Activated T-helper 17 cell treated with anti-CD3 and anti-CD28 coated beads, Interleukin-2, amount 50 U/mL, for 72 hours (primary cell): ENCODE measurements at regions not wholly inside any gene's neighbourhood (a gene's known extent, or its start where the extent isn't known, plus 50 kb on each side); places are given as distances from the start of the nearest gene placed in this dataset.

Experiments used
- ATAC-seq: fragments of 150-1000 bp; cut with Tn5 transposase; replicated peaks from 2 replicates; pipeline ENCODE4 v1.10.0; 2021; ENCODE audit warnings: mild to moderate bottlenecking, moderate library complexity
- H3K27ac Mint-ChIP-seq: one replicate; pipeline ENCODE4 v1.8.0; 2022; ENCODE audit warnings: mixed read lengths
- H3K27me3 Mint-ChIP-seq: one replicate; pipeline ENCODE4 v1.8.0; 2022; ENCODE audit warnings: mixed read lengths
- H3K36me3 Mint-ChIP-seq: one replicate; pipeline ENCODE4 v1.8.0; 2022; ENCODE audit warnings: low read depth, mild to moderate bottlenecking, mixed read lengths
- H3K4me1 Mint-ChIP-seq: one replicate; pipeline ENCODE4 v1.8.0; 2022; ENCODE audit warnings: mixed read lengths
- H3K4me3 Mint-ChIP-seq: one replicate; pipeline ENCODE4 v1.8.0; 2022; ENCODE audit warnings: mild to moderate bottlenecking, mixed read lengths
- H3K9me3 Mint-ChIP-seq: one replicate; pipeline ENCODE4 v1.8.0; 2022; ENCODE audit warnings: mixed read lengths

- H3K4me3 Mint-ChIP-seq: no peak overlapping the region
- H3K9me3 Mint-ChIP-seq: peaks cover 12% of the 10 kb centered on the region
- H3K27me3 Mint-ChIP-seq: no peaks in the 10 kb centered on the region
- no peak for ATAC-seq
- no peak overlapping the region for H3K27ac Mint-ChIP-seq
- no peaks in the 10 kb centered on the region for H3K36me3 Mint-ChIP-seq
- H3K4me1 Mint-ChIP-seq: no peaks in the 10 kb centered on the region
Observed at GRCh38 chr4:12231098-12231497, 802.4 kb upstream of the HS3ST1 start.

GRCh38 chr4:12221031-12221430 is 792.3 kb upstream of the HS3ST1 start:
- Mint-ChIP-seq H3K4me1 (no peaks in the 10 kb centered on the region), H3K27ac (no peak overlapping the region), H3K27me3 (no peaks in the 10 kb centered on the region), H3K9me3 (peaks cover 4% of the 10 kb centered on the region), H3K4me3 (no peak overlapping the region), H3K36me3 (no peaks in the 10 kb centered on the region)
- no peak for ATAC-seq

GRCh38 chr4:12211636-12212035 is 782.9 kb upstream of the HS3ST1 start:
- Mint-ChIP-seq H3K27ac (no peak overlapping the region), H3K4me3 (no peak overlapping the region), H3K4me1 (no peaks in the 10 kb centered on the region), H3K9me3 (peaks cover 13% of the 10 kb centered on the region), H3K36me3 (no peaks in the 10 kb centered on the region), H3K27me3 (no peaks in the 10 kb centered on the region)
- ATAC-seq: no peak

DNA sequence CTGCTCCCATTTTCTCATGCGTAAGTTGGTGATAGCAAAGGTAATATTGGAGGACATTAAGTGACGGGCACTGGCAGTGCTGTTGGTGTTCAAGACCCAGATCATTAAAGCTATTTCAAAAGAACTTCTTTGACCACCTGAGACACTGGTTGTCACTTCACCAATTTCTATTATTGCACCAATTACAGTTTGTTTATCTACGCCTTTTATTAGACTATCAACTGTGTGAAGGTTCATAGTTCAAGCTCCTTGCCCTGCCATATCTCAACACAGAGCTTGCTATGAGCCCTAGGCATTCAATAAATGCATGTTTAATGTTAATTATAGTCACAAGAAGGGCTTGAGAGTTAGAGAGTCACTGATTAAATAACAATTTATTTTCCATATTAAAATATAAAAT is 778.7 kb upstream of the HS3ST1 start:
- Mint-ChIP-seq H3K27ac (no peak overlapping the region), H3K36me3 (no peaks in the 10 kb centered on the region)
- ATAC-seq: no peak

DNA sequence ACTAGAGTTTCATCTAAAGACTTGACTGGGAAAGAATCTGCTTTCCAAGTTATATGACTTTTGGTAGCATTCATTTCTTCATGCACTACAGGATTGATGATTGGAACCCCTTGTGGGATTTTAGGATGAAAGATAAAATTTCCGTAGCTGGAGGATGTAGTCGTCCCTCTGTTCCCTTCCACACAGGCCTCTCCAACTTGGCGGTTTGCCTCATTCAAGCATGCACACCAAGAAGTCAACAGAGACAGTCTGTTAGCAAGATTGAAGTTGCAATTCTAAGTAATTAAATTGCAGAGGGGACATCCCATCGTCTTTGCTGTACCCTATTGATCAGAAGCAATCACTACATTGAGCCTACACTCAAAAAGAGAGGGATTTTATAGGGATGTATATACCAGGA is 777.4 kb upstream of the HS3ST1 start:
- no peak overlapping the region for H3K27ac Mint-ChIP-seq
- H3K4me3 Mint-ChIP-seq: no peak overlapping the region
- H3K9me3 Mint-ChIP-seq: peaks cover 11% of the 10 kb centered on the region
- H3K4me1 Mint-ChIP-seq: no peaks in the 10 kb centered on the region
- H3K27me3 Mint-ChIP-seq: no peaks in the 10 kb centered on the region
- no peak for ATAC-seq
- no peaks in the 10 kb centered on the region for H3K36me3 Mint-ChIP-seq

More for the DNA sequence above, 778.7 kb upstream of the HS3ST1 start:
- H3K4me1 Mint-ChIP-seq: no peaks in the 10 kb centered on the region
- H3K9me3 Mint-ChIP-seq: peaks cover 20% of the 10 kb centered on the region
- H3K27me3 Mint-ChIP-seq: no peaks in the 10 kb centered on the region
- no peak overlapping the region for H3K4me3 Mint-ChIP-seq

- no peak overlapping the region for H3K4me3 Mint-ChIP-seq
- H3K27ac Mint-ChIP-seq: no peak overlapping the region
- H3K4me1 Mint-ChIP-seq: no peaks in the 10 kb centered on the region
- no peaks in the 10 kb centered on the region for H3K27me3 Mint-ChIP-seq
- no peak for ATAC-seq
- H3K9me3 Mint-ChIP-seq: peaks cover 17% of the 10 kb centered on the region
- no peaks in the 10 kb centered on the region for H3K36me3 Mint-ChIP-seq
Observed at GRCh38 chr4:12203945-12204344, 775.3 kb upstream of the HS3ST1 start.

DNA sequence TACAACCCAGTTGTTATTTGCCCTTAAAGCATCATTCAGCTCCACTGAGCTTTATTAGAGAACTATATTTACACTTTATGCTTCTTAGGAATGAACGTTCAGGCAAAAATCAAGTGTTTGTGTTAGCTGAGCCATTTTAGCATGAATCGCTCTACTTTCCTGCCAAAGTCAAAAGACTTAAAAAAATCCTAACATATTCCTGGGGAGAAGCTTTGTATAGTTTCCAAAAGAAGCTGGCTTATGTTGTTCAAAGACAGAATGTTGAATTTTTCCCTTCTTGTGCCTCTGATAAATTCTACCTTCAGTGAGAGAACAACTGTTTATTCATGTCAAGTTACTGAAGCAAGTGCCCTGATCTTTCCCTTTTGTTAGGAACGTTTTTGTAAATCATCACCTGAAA is 771.5 kb upstream of the HS3ST1 start:
- H3K27ac Mint-ChIP-seq: no peak overlapping the region
- H3K36me3 Mint-ChIP-seq: no peaks in the 10 kb centered on the region
- H3K27me3 Mint-ChIP-seq: no peaks in the 10 kb centered on the region
- no peak overlapping the region for H3K4me3 Mint-ChIP-seq
- no peak for ATAC-seq
- no peaks in the 10 kb centered on the region for H3K4me1 Mint-ChIP-seq
- H3K9me3 Mint-ChIP-seq: peaks cover 34% of the 10 kb centered on the region

DNA sequence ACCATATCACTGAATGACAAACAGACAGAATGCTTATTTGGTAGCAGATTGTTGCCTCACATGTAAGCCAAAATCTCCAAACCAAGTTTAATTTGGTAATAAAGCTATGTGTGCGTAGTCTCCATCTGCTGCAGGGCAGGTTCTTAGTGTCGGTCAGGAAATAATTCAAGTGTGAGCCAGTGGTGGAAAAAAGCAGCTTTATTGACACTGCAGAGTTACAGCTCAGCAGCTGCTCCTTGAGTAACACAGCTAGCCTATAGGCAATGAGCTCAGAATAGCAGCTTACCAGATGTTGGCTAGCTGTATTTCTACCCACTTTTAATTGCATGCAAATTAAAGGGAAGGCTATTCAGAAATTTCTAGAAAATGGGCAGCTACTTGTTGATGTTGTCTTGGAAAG is 757.8 kb upstream of the HS3ST1 start:
- ATAC-seq: no peak
- H3K36me3 Mint-ChIP-seq: no peaks in the 10 kb centered on the region
- H3K27ac Mint-ChIP-seq: no peak overlapping the region
- no peak overlapping the region for H3K4me3 Mint-ChIP-seq
- H3K27me3 Mint-ChIP-seq: no peaks in the 10 kb centered on the region
- H3K4me1 Mint-ChIP-seq: no peaks in the 10 kb centered on the region
- H3K9me3 Mint-ChIP-seq: no peaks in the 10 kb centered on the region

- no peak for ATAC-seq
- no peaks in the 10 kb centered on the region for H3K4me1 Mint-ChIP-seq
- peaks cover 10% of the 10 kb centered on the region for H3K9me3 Mint-ChIP-seq
- no peak overlapping the region for H3K27ac Mint-ChIP-seq
- H3K27me3 Mint-ChIP-seq: no peaks in the 10 kb centered on the region
- H3K4me3 Mint-ChIP-seq: no peak overlapping the region
- H3K36me3 Mint-ChIP-seq: no peaks in the 10 kb centered on the region
Observed at GRCh38 chr4:12178614-12179610, 750.2 kb upstream of the HS3ST1 start.

GRCh38 chr4:12177416-12177815 is 748.7 kb upstream of the HS3ST1 start:
- H3K27ac Mint-ChIP-seq: no peak overlapping the region
- H3K9me3 Mint-ChIP-seq: peaks cover 10% of the 10 kb centered on the region
- ATAC-seq: no peak
- no peaks in the 10 kb centered on the region for H3K4me1 Mint-ChIP-seq
- no peaks in the 10 kb centered on the region for H3K36me3 Mint-ChIP-seq
- no peaks in the 10 kb centered on the region for H3K27me3 Mint-ChIP-seq
- no peak overlapping the region for H3K4me3 Mint-ChIP-seq

DNA sequence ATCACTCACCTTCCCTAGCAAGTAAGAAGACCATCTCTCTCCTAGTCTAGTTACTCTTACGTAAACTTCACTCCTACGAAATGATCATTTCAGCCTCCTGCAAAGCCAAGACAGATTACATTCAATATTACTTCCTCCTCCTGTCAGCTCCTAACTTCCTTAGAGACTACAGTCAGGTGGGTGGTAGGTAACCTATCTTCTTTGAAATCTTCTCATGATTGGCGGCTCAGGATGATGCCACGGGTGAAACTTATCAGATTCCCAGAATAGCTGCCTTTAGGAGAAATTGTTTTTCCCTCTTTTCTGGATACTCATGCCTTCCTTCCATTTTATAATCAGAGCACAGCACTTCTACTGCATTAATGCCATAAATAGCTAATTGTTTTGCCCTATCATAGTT is 744.8 kb upstream of the HS3ST1 start:
- H3K4me1 Mint-ChIP-seq: no peaks in the 10 kb centered on the region
- no peak for ATAC-seq
- H3K36me3 Mint-ChIP-seq: no peaks in the 10 kb centered on the region
- H3K27me3 Mint-ChIP-seq: no peaks in the 10 kb centered on the region
- peaks cover 10% of the 10 kb centered on the region for H3K9me3 Mint-ChIP-seq
- no peak overlapping the region for H3K4me3 Mint-ChIP-seq
- no peak overlapping the region for H3K27ac Mint-ChIP-seq

DNA sequence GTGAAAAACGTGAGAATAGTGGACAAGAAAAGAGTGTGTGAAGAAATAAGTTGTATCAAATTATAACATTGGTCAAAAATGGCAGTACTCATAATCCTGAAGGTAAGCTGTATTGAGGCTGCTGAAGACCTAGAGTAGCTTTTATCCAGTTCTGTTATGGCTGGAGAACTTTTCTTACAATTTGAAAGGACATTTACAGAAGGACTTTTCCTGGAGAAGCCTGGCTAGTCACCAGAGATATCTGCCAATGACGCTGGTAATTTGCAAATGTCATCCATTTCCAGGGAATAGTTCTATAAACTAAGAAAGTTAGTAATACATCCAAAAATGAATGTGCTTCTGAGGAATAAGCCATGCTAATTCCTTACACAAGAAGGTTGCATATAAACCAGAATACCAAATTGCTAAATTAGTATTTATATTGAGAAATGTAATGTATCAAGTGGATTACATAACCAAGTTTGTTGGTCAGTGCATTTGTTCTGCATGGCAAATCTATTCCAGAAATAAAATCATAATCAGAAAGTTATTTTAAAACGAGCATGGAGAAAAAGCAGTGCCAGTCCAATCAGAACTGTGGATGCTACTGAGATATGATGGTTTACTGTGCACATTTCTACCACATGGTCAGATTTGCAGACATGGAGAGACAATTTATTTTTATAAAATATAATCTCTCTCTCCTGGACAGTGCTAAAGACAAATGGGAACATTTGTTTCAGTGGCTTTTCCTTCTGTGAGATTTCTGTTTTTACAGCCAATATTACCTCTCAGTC is 743.7 kb upstream of the HS3ST1 start:
- H3K36me3 Mint-ChIP-seq: no peaks in the 10 kb centered on the region
- no peak overlapping the region for H3K27ac Mint-ChIP-seq
- ATAC-seq: no peak
- H3K9me3 Mint-ChIP-seq: peaks cover 6% of the 10 kb centered on the region
- no peaks in the 10 kb centered on the region for H3K4me1 Mint-ChIP-seq
- no peak overlapping the region for H3K4me3 Mint-ChIP-seq
- no peaks in the 10 kb centered on the region for H3K27me3 Mint-ChIP-seq

DNA sequence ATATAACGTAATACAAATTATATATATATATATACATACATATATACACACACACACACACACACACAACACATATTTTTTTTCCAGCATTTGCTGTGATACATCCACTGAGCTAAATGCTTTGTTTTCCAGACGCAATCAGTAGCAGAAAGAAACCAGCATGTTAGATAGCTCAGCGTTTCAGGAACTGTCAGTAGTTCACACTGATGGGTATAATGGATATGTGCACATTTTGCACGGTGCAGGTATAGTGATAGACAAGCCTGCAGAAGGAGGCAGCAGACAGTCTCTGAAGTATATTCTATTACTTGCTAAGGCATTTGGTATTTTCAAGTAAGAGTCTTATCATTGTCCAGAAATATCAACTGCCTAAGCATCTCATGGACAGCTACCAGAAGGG is 741.6 kb upstream of the HS3ST1 start:
- Mint-ChIP-seq H3K36me3 (no peaks in the 10 kb centered on the region), H3K27ac (no peak overlapping the region), H3K4me3 (no peak overlapping the region), H3K27me3 (no peaks in the 10 kb centered on the region), H3K4me1 (no peaks in the 10 kb centered on the region), H3K9me3 (peaks cover 6% of the 10 kb centered on the region)
- no peak for ATAC-seq

GRCh38 chr4:12165616-12166015 is 736.9 kb upstream of the HS3ST1 start:
- Mint-ChIP-seq H3K27me3 (no peaks in the 10 kb centered on the region), H3K4me3 (no peak overlapping the region), H3K36me3 (no peaks in the 10 kb centered on the region), H3K9me3 (peaks cover 6% of the 10 kb centered on the region), H3K4me1 (no peaks in the 10 kb centered on the region), H3K27ac (no peak overlapping the region)
- ATAC-seq: no peak

DNA sequence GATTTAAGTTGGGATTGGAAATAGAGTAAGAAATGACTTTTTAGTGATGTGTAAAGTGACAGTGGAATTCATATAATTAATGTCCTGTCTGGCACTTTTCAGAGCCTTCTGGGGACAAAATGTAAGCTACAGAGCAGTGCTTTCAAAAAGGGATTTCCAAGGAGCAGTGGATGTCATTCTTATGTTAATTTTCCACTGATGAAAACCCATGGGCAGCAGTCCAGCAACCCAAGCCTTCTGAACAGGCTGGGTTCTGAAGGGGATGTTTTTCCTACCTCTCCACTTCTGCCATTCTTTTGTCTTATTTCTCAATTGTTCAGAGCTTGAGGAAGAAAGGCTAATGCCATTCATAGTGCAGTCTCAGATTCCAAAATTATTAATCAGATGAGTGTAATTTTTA is 717.6 kb upstream of the HS3ST1 start:
- no peaks in the 10 kb centered on the region for H3K36me3 Mint-ChIP-seq

More for the DNA sequence above, 717.6 kb upstream of the HS3ST1 start:
- Mint-ChIP-seq H3K27ac (no peak overlapping the region), H3K4me1 (no peaks in the 10 kb centered on the region), H3K4me3 (no peak overlapping the region), H3K9me3 (peaks cover 18% of the 10 kb centered on the region), H3K27me3 (no peaks in the 10 kb centered on the region)
- no peak for ATAC-seq
